SW 1271 (cell line): ENCODE measurements at regions not wholly inside any gene's neighbourhood (a gene's known extent, or its start where the extent isn't known, plus 50 kb on each side); places are given as distances from the start of the nearest gene placed in this dataset.
"Not testable (repeated sequence)": the region's sequence is repeated elsewhere in the genome, so short reads cannot be mapped to it uniquely, and the experiment has no call there.

Experiments used
- DNase-seq, 2 experiments: peaks; one replicate each; lab custom pipeline; 2025; lab: John Stamatoyannopoulos, UW

DNA sequence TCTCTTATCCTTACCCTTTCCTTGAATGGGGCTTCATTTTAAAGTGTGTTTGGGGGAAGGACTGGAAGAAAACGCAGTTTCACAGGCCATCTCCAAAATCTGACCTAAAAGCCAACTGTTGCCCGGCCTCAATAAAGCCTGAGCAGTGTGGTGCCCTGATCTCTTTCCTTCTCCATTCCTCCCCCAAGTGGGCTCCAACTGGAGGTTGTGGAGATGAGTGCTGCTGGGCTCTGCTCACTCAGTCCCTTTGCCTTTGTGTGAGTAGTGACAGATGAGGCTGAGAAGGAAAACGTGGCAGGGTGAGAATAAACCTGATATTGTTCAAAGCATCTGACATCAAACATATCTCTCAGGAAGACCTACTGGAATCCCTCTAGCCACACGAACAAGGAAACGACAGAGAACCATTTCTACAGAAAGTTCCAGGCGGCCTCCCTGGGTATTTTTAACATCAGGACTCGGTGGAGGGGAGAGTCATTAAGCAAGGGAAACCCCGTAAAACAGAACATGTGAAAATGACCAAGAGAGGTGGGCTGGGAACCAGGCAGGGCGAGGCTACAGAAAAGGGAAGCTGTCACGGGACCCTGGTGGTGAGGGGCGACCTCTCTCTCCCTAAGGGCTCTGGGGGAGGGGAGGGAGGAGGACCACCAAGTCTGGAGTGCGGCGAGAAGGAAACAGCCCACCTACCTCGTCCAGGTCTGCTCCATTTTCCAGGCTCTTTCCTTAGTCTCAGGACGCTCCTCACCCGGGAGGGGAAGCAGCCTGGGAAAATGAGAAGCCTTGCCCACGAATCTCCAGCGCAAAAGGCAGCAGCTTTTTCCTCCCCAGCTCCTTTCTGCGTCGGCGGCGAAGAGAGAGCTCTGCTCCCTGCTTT is 59.1 kb upstream of the NBPF26 start:
- not testable (repeated sequence) for DNase-seq

- not testable (repeated sequence) for DNase-seq
Measured at GRCh38 chr1:120665250-120665577, 58.5 kb upstream of the NBPF26 start.

DNA sequence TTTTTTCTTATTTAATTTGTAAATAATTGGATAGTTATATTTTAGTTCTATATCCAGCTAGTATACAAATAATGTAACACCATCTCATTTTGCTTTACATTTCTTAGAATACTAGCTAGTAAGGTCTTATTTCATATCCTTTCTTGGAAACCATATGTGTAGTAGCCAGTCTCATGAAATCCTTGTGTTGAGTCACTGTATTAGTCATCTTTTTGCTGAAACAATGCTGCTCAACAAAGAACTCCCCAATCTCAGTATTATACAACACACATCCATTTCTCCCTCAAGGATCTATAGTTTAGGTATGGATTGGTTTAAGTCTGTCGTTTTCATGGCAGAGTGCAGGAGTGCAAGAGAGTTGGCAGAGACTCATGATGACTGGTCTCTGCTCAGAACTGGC is 55.6 kb upstream of the NBPF26 start:
- DNase-seq = not testable (repeated sequence)
